22Rv1 (cell line): ENCODE measurements at regions not wholly inside any gene's neighbourhood (a gene's known extent, or its start where the extent isn't known, plus 50 kb on each side); places are given as distances from the start of the nearest gene placed in this dataset.

ENCODE experiments used
- CTCF ChIP-seq: fragments of 450-650 bp; IDR thresholded peaks from 2 replicates; pipeline ENCODE4 v1.5.1; 2017; ENCODE audit warnings: mild to moderate bottlenecking
- ZFX ChIP-seq: fragments of 450-650 bp; IDR thresholded peaks from 2 replicates; pipeline ENCODE4 v1.6.1; 2017; ENCODE audit warnings: antibody characterized with exemption, borderline replicate concordance

GRCh38 chr9:1296331-1296730, 246.2 kb downstream of the DMRT2 start:
- no peak for TF ChIP-seq CTCF
- no peak for TF ChIP-seq ZFX
